PC-9 (cell line): ENCODE measurements at regions not wholly inside any gene's neighbourhood (a gene's known extent, or its start where the extent isn't known, plus 50 kb on each side); places are given as distances from the start of the nearest gene placed in this dataset.

ENCODE experiments used
- BruUV-seq: library from RNA; stranded (reverse); fragments of 400-500 nt; replicated peaks from 2 replicates; lab custom pipeline; 2021; lab: Mats Ljungman, UMichigan
- CTCF ChIA-PET: fragments of 300-600 bp; sonication (Branson Sonifier 250); formaldehyde crosslinking; loops from one replicate; lab custom pipeline; 2022; ENCODE audit warnings: antibody characterized with exemption; lab: Charles Lee
- POLR2A ChIA-PET: fragments of 300-600 bp; sonication (Branson Sonifier 250); formaldehyde crosslinking; loops from one replicate; lab custom pipeline; 2022; ENCODE audit warnings: antibody characterized with exemption; ENCODE audit not compliant: unreplicated experiment; lab: Charles Lee
- DNase-seq, 2 experiments: peaks; one replicate each; pipeline versions ENCODE4 v3.0.0 to v3.0.0-alpha.2; 2015 to 2022; ENCODE audit warnings: mixed read lengths in 1 of 2
- H2AFZ ChIP-seq: fragments of 200-600 bp; sonication (generic); 2 replicates; pipeline ENCODE4 v1.8.1; 2017; ENCODE audit warnings: antibody characterized with exemption
- H3F3A ChIP-seq: fragments of 200-600 bp; sonication (generic); 2 replicates; pipeline ENCODE4 v1.8.1; 2017; ENCODE audit warnings: antibody characterized with exemption, mild to moderate bottlenecking, low read depth; ENCODE audit not compliant: insufficient read depth
- H3K27ac ChIP-seq: fragments of 200-600 bp; sonication (generic); 2 replicates; pipeline ENCODE4 v1.6.1; 2016; ENCODE audit warnings: mixed run types
- H3K27me3 ChIP-seq: fragments of 200-600 bp; sonication (generic); 2 replicates; pipeline ENCODE4 v1.6.1; 2016; ENCODE audit warnings: low read depth, mixed run types; ENCODE audit not compliant: insufficient read depth
- H3K36me3 ChIP-seq: fragments of 200-600 bp; sonication (generic); 2 replicates; pipeline ENCODE4 v1.6.1; 2016; ENCODE audit warnings: low read depth, mixed run types
- H3K4me1 ChIP-seq: fragments of 200-600 bp; sonication (generic); replicated peaks from 2 replicates; pipeline ENCODE4 v1.6.1; 2016; ENCODE audit warnings: mixed run types; ENCODE audit not compliant: insufficient read depth
- H3K4me2 ChIP-seq: fragments of 200-600 bp; sonication (generic); 2 replicates; pipeline ENCODE4 v1.6.1; 2017; ENCODE audit warnings: mixed run types
- H3K4me3 ChIP-seq: fragments of 200-600 bp; sonication (generic); 2 replicates; pipeline ENCODE4 v1.6.1; 2016; ENCODE audit warnings: mixed run types
- H3K79me2 ChIP-seq: fragments of 200-600 bp; sonication (generic); 2 replicates; pipeline ENCODE4 v1.6.1; 2017; ENCODE audit warnings: low read depth, mixed run types
- H3K9me2 ChIP-seq: fragments of 200-600 bp; sonication (generic); 2 replicates; pipeline ENCODE4 v1.8.1; 2017; ENCODE audit warnings: mild to moderate bottlenecking; ENCODE audit not compliant: insufficient read depth
- H3K9me3 ChIP-seq: fragments of 200-600 bp; sonication (generic); 2 replicates; pipeline ENCODE4 v1.8.1; 2016; ENCODE audit warnings: low read depth; ENCODE audit not compliant: insufficient read depth
- H4K20me1 ChIP-seq: fragments of 200-600 bp; sonication (generic); 2 replicates; pipeline ENCODE4 v1.8.1; 2017; ENCODE audit not compliant: insufficient read depth
- EZH2 ChIP-seq: fragments of 200-600 bp; sonication (generic); IDR thresholded peaks from 2 replicates; pipeline ENCODE4 v1.8.0; 2017; ENCODE audit warnings: antibody characterized with exemption, low read depth
- intact Hi-C: fragments of 100-400 bp; cut with micrococcal nuclease; formaldehyde crosslinking; loops from one replicate; pipeline ENCODE4 v1.10.0; 2022; ENCODE audit not compliant: unreplicated experiment
- TF ChIP-seq, protein P1 (sequence below): fragments of 200-600 bp; sonication (generic); conservative IDR thresholded peaks from 2 replicates; pipeline ENCODE4 v1.6.1; 2017; ENCODE audit warnings: mixed run types, antibody characterized with exemption, mild to moderate bottlenecking, moderate library complexity

DNA sequence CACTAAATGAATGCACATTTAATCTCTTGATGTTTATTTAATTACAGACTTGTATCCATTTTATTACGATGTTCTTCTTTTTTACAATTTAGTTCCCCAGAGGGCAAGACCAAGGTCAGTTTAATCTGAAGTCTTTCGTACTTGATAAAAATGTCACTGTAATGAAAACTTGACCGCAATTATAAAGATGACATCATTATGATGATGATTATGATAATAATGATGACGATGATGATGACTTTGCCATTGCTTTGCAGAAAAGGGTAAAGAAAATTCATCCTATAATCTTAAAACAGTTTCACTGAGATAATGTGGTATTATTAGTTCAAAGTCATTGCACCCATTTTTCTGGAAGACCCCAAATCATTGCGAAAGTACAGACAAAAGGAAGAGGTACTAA is 290.1 kb downstream of the NEBL start:
- CTCF ChIA-PET, result no interaction called here
- Histone ChIP-seq H3K4me2 (no peak overlapping the region), H3K27me3 (no peaks in the 10 kb centered on the region), H3F3A (no peaks in the 10 kb centered on the region), H3K9me2 (no peaks in the 10 kb centered on the region), H3K4me3 (no peak overlapping the region), H3K4me1 (no peaks in the 10 kb centered on the region), H3K27ac (no peak overlapping the region), H3K79me2 (no peaks in the 10 kb centered on the region), H3K36me3 (no peaks in the 10 kb centered on the region), H3K9me3 (no peaks in the 10 kb centered on the region), H2AFZ (no peak overlapping the region), H4K20me1 (no peaks in the 10 kb centered on the region)
- no peak for DNase-seq
- no TSS peak for BruUV-seq
- POLR2A ChIA-PET, result no interaction called here
- TF ChIP-seq EZH2, result no peak
- TF ChIP-seq, protein P1, sequence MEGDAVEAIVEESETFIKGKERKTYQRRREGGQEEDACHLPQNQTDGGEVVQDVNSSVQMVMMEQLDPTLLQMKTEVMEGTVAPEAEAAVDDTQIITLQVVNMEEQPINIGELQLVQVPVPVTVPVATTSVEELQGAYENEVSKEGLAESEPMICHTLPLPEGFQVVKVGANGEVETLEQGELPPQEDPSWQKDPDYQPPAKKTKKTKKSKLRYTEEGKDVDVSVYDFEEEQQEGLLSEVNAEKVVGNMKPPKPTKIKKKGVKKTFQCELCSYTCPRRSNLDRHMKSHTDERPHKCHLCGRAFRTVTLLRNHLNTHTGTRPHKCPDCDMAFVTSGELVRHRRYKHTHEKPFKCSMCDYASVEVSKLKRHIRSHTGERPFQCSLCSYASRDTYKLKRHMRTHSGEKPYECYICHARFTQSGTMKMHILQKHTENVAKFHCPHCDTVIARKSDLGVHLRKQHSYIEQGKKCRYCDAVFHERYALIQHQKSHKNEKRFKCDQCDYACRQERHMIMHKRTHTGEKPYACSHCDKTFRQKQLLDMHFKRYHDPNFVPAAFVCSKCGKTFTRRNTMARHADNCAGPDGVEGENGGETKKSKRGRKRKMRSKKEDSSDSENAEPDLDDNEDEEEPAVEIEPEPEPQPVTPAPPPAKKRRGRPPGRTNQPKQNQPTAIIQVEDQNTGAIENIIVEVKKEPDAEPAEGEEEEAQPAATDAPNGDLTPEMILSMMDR, result no peak
- intact Hi-C loops, result no loop called here

DNA sequence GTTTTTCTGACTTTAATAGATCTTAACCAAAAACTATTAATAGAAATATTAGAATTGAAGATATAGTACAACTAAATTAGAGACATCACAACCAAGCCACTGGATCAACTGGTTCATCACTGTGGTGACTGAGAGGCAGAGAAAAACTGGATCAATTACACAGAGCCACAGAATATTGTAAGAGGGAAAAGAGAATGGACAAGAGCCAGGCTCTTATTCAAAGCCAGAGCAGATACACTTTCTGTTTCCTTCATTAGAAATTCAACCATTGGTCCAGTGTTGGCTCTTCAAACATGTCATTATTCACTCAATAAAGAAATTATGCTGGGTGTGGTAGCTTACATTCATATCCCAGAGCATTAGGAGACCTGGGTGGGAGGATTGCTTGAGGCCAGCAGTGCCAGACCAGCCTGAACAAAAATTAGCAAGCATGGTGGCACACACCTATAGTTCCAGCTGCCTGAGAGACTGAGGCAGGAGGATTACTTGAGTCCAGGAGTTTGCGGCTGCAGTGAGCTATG is 295.1 kb downstream of the NEBL start:
- no peak overlapping the region for H3K4me3 ChIP-seq
- H3K9me3 ChIP-seq, result no peaks in the 10 kb centered on the region
- H3K4me1 ChIP-seq, result no peaks in the 10 kb centered on the region
- intact Hi-C loops, result no loop called here
- TF ChIP-seq, protein P1, result no peak
- H3K79me2 ChIP-seq, result no peaks in the 10 kb centered on the region
- no peak overlapping the region for H2AFZ ChIP-seq
- no peak overlapping the region for H3K27ac ChIP-seq
- no peaks in the 10 kb centered on the region for H3K36me3 ChIP-seq
- no peaks in the 10 kb centered on the region for H3F3A ChIP-seq
- no peak overlapping the region for H3K4me2 ChIP-seq
- ChIA-PET CTCF (no interaction called here), POLR2A (no interaction called here)
- DNase-seq, result no peak
- H3K9me2 ChIP-seq, result no peaks in the 10 kb centered on the region
- H4K20me1 ChIP-seq, result no peaks in the 10 kb centered on the region
- no TSS peak for BruUV-seq
- no peaks in the 10 kb centered on the region for H3K27me3 ChIP-seq

DNA sequence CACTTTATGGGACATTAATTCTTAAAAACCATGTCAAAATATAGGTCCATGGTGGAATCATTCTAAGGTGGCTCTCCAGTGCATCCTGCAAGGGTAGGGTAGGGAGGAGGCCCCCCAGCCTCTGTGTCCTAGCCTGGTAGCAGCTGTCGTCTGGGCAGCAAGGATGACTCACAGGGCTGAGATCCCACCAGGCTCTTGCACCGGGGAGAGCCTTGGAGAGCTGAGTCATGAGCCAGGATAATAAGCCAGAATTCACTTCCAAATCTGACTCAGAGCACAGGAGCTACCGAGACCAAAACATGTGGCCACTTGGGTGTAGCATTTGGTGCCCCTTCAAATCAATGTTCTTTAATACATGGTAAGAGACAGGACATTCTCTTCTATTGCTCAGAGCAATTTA is 298.5 kb downstream of the NEBL start:
- Histone ChIP-seq H3K27me3 (no peaks in the 10 kb centered on the region), H3K9me2 (no peaks in the 10 kb centered on the region), H3K4me1 (no peaks in the 10 kb centered on the region), H3K4me2 (no peak overlapping the region), H3K4me3 (no peak overlapping the region), H3K9me3 (no peaks in the 10 kb centered on the region), H3K27ac (no peak overlapping the region), H4K20me1 (no peaks in the 10 kb centered on the region), H2AFZ (no peak overlapping the region), H3F3A (no peaks in the 10 kb centered on the region), H3K79me2 (no peaks in the 10 kb centered on the region), H3K36me3 (no peaks in the 10 kb centered on the region)
- no peak for TF ChIP-seq EZH2
- TF ChIP-seq, protein P1, result no peak
- intact Hi-C loops, result no loop called here
- DNase-seq, result peak in 1 of 2 experiments; percentile 1
- BruUV-seq, result no TSS peak
- CTCF ChIA-PET, result no interaction called here
- POLR2A ChIA-PET, result no interaction called here
